ENCODE measurements at regions not wholly inside any gene's neighbourhood (a gene's known extent, or its start where the extent isn't known, plus 50 kb on each side); places are given as distances from the start of the nearest gene placed in this dataset.

- Histone ChIP-seq H3K9me3 (ENCODE audit: control insufficient read depth in 4 of 4, low read length in 3 of 4) (no peaks in the 10 kb centered on the region), H3K9ac (ENCODE audit: low read depth in 1 of 2, low read length in 2 of 2) (no peak overlapping the region), H3K4me3 (ENCODE audit: low read depth in 1 of 3, low read length in 3 of 3) (no peak overlapping the region), H3K27ac (ENCODE audit: low read depth in 1 of 2, low read length in 2 of 2) (no peak overlapping the region), H3K27me3 (ENCODE audit: control insufficient read depth in 4 of 4, insufficient read depth in 4 of 4, low read length in 3 of 4) (peaks cover 0 to 2% (median 0%) of the 10 kb centered on the region in 4 donors), H3K4me1 (ENCODE audit: control insufficient read depth in 4 of 4, insufficient read depth in 4 of 4, low read length in 3 of 4) (no peaks in the 10 kb centered on the region), H3K36me3 (ENCODE audit: control insufficient read depth in 4 of 4, insufficient read depth in 3 of 4, low read depth in 1 of 4, low read length in 3 of 4) (no peaks in the 10 kb centered on the region)
- TF ChIP-seq TAF1 (conservative IDR thresholded peaks at IDR 0.05) (no peak), SP1 (IDR thresholded peaks at IDR 0.05) (no peak), REST (IDR thresholded peaks at IDR 0.05) (no peak), JUND (IDR thresholded peaks at IDR 0.05) (no peak), HNF4G (IDR thresholded peaks at IDR 0.05) (no peak), NR2F2 (IDR thresholded peaks at IDR 0.05) (no peak), MAX (IDR thresholded peaks at IDR 0.05) (no peak), FOXA1 (IDR thresholded peaks at IDR 0.05) (no peak), RAD21 (IDR thresholded peaks at IDR 0.05) (no peak), EGR1 (IDR thresholded peaks at IDR 0.05; ENCODE audit: low read depth in 2 of 2) (no peak), FOXA2 (IDR thresholded peaks at IDR 0.05) (no peak), YY1 (IDR thresholded peaks at IDR 0.05) (no peak), ZBTB33 (IDR thresholded peaks at IDR 0.05) (no peak), ATF3 (IDR thresholded peaks at IDR 0.05) (no peak), CTCF (IDR thresholded peaks at IDR 0.05; ENCODE audit: low read depth, low read length, missing input control) (no peak), RXRA (IDR thresholded peaks at IDR 0.05) (no peak), GABPA (IDR thresholded peaks at IDR 0.05 in 1 of 2, conservative IDR thresholded peaks at IDR 0.05 in 1 of 2) (no peak), HNF4A (conservative IDR thresholded peaks at IDR 0.05) (no peak)
- DNase-seq (ENCODE audit: low spot score), result no peak
- 62% methylated on average over 3 of the region's 3 CpGs for WGBS
Observed at GRCh38 chr11:80061056-80061455, 620.2 kb upstream of the TENM4 start.

Measured in liver (tissue), 8 donors.